ENCODE measurements at regions not wholly inside any gene's neighbourhood (a gene's known extent, or its start where the extent isn't known, plus 50 kb on each side); places are given as distances from the start of the nearest gene placed in this dataset.

- FAIRE-seq (no peak), ATAC-seq (no peak)
- H3K27me3 ChIP-seq (ENCODE audit: control insufficient read depth in 2 of 2, insufficient read depth in 2 of 2, low read length in 2 of 2): no peaks in the 10 kb centered on the region
These were observed 360.9 kb upstream of the ZC3H15 start for GRCh38 chr2:186125156-186125555.

GRCh38 chr2:186125625-186126024, 360.4 kb upstream of the ZC3H15 start:
- H3K9me1 ChIP-seq (ENCODE audit: control insufficient read depth, insufficient read depth, low read length): no peaks in the 10 kb centered on the region
- no peak overlapping the region for H2AFZ ChIP-seq (ENCODE audit: low read depth, low read length)
- TF ChIP-seq ZBTB33 (CRISPR knock-in tag; IDR thresholded peaks at IDR 0.05) (no peak), TBL1XR1 (IDR thresholded peaks at IDR 0.05; ENCODE audit: low read length in 2 of 2) (no peak), NUFIP1 (IDR thresholded peaks at IDR 0.05; ENCODE audit: partially characterized antibody) (no peak), ZNF3 (CRISPR knock-in tag; IDR thresholded peaks at IDR 0.05) (no peak), ZNF224 (CRISPR knock-in tag; IDR thresholded peaks at IDR 0.05) (no peak), IRF1 (CRISPR knock-in tag; IDR thresholded peaks at IDR 0.05; ENCODE audit: borderline replicate concordance) (no peak), BMI1 (IDR thresholded peaks at IDR 0.05; ENCODE audit: low read length) (no peak)
- H3K36me3 ChIP-seq (ENCODE audit: control insufficient read depth, insufficient read depth, low read length): no peaks in the 10 kb centered on the region
- POLR2A ChIA-PET: interaction anchor here (0.7 kb wide), 1 partner anchor 25 kb away, joined by 3 read pairs; no protein-coding TSS in a partner anchor
- no peaks in the 10 kb centered on the region for H3K9me3 ChIP-seq (replicated peaks; ENCODE audit: control insufficient read depth, insufficient read depth, low read depth, low read length)
- 4% methylated on average over 1 of the region's 1 CpG for WGBS (ENCODE audit: insufficient coverage, low coverage, missing lambda C conversion rate)
- intact Hi-C loops (cut with micrococcal nuclease): no loop called here
- H3K4me1 ChIP-seq (replicated peaks in 1 of 2; ENCODE audit: control insufficient read depth in 2 of 2, insufficient read depth in 2 of 2, low read length in 2 of 2): no peaks in the 10 kb centered on the region
- no peak overlapping the region for H3K9ac ChIP-seq (ENCODE audit: insufficient read depth in 1 of 2, low read depth in 2 of 2, low read length in 2 of 2)
- no peak overlapping the region for H3K27ac ChIP-seq (ENCODE audit: extremely low read depth, low read depth, low read length)
- no peak overlapping the region for H3K4me3 ChIP-seq
- no peak for DNase-seq (ENCODE audit: extremely low read depth in 1 of 4, low spot score in 3 of 4)
- no peak for ATAC-seq
- in situ Hi-C loops (cut with MboI): no loop called here
- no peaks in the 10 kb centered on the region for H3K27me3 ChIP-seq (ENCODE audit: control insufficient read depth in 2 of 2, insufficient read depth in 2 of 2, low read length in 2 of 2)
- H3K79me2 ChIP-seq (ENCODE audit: control insufficient read depth, insufficient read depth, low read length): no peaks in the 10 kb centered on the region
- BruUV-seq (replicated peaks): no TSS peak
- no peak for FAIRE-seq
- CTCF ChIA-PET (ENCODE audit: low intra/inter-chr PET ratio): no interaction called here
- H3K4me2 ChIP-seq (ENCODE audit: insufficient read depth, low read length): no peak overlapping the region
- no peaks in the 10 kb centered on the region for H4K20me1 ChIP-seq (replicated peaks; ENCODE audit: control insufficient read depth, insufficient read depth, low read length)

More at GRCh38 chr2:186125156-186125555, 360.9 kb upstream of the ZC3H15 start:
- in situ Hi-C loops (cut with MboI) (no loop called here), intact Hi-C loops (cut with micrococcal nuclease) (no loop called here)
- POLR2A ChIA-PET: interaction anchor here (0.7 kb wide), 1 partner anchor 26 kb away, joined by 3 read pairs; no protein-coding TSS in a partner anchor
- Histone ChIP-seq H3K27ac (ENCODE audit: extremely low read depth, low read depth, low read length) (no peak overlapping the region), H3K9me3 (replicated peaks; ENCODE audit: control insufficient read depth, insufficient read depth, low read depth, low read length) (no peaks in the 10 kb centered on the region), H3K4me1 (replicated peaks in 1 of 2; ENCODE audit: control insufficient read depth in 2 of 2, insufficient read depth in 2 of 2, low read length in 2 of 2) (no peaks in the 10 kb centered on the region), H3K4me2 (ENCODE audit: insufficient read depth, low read length) (no peak overlapping the region), H3K4me3 (no peak overlapping the region), H4K20me1 (replicated peaks; ENCODE audit: control insufficient read depth, insufficient read depth, low read length) (no peaks in the 10 kb centered on the region), H2AFZ (ENCODE audit: low read depth, low read length) (no peak overlapping the region), H3K36me3 (ENCODE audit: control insufficient read depth, insufficient read depth, low read length) (no peaks in the 10 kb centered on the region), H3K79me2 (ENCODE audit: control insufficient read depth, insufficient read depth, low read length) (no peaks in the 10 kb centered on the region), H3K9me1 (ENCODE audit: control insufficient read depth, insufficient read depth, low read length) (no peaks in the 10 kb centered on the region), H3K9ac (ENCODE audit: insufficient read depth in 1 of 2, low read depth in 2 of 2, low read length in 2 of 2) (no peak overlapping the region)
- CTCF ChIA-PET (ENCODE audit: low intra/inter-chr PET ratio): no interaction called here
- TF ChIP-seq ZNF668 (CRISPR knock-in tag; IDR thresholded peaks at IDR 0.05): no peak
- no peak for TF ChIP-seq SMARCA5 (IDR thresholded peaks at IDR 0.05)
- no peak for TF ChIP-seq ZNF584 (CRISPR knock-in tag; IDR thresholded peaks at IDR 0.05; ENCODE audit: low read depth)
- TF ChIP-seq ZNF175 (CRISPR knock-in tag; IDR thresholded peaks at IDR 0.05; ENCODE audit: low read depth): no peak
- TF ChIP-seq ZFP91 (CRISPR knock-in tag; IDR thresholded peaks at IDR 0.05): no peak
- no peak for DNase-seq (ENCODE audit: extremely low read depth in 1 of 4, low spot score in 3 of 4)
- no TSS peak for BruUV-seq (replicated peaks)
